Stimulated activated CD8-positive, alpha-beta memory T cell treated with anti-CD3 and anti-CD28 coated beads, Interleukin-15, amount 100 ng/mL, for 4 hours (primary cell): ENCODE measurements at regions not wholly inside any gene's neighbourhood (a gene's known extent, or its start where the extent isn't known, plus 50 kb on each side); places are given as distances from the start of the nearest gene placed in this dataset.
"Not testable (repeated sequence)": the region's sequence is repeated elsewhere in the genome, so short reads cannot be mapped to it uniquely, and the experiment has no call there.

Experiments
- DNase-seq, 2 donors: peaks; one replicate each; pipeline ENCODE4 v3.0.0-alpha.2; 2020; ENCODE audit warnings: low read depth in 2 of 2

DNA sequence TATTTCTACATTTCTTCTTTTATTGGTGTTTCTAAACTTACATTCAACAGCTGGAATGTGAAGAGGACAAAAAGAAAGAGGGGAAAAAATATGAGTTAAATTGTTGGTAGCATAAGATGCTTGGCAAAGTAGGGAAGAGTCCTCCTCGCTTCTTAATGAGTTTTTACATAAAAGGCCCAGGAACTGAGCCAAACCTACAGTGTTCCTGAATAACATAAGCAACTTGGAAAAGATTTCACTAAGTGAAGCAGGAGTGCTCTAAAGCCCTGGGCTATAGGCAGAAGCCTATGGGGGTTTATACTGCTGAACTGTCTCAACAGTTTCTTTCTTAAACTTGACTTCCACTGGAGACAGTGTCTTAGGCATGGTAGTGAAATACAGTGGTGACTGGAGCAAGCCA is 115.0 kb upstream of the USP25 start:
- DNase-seq: no peak

DNA sequence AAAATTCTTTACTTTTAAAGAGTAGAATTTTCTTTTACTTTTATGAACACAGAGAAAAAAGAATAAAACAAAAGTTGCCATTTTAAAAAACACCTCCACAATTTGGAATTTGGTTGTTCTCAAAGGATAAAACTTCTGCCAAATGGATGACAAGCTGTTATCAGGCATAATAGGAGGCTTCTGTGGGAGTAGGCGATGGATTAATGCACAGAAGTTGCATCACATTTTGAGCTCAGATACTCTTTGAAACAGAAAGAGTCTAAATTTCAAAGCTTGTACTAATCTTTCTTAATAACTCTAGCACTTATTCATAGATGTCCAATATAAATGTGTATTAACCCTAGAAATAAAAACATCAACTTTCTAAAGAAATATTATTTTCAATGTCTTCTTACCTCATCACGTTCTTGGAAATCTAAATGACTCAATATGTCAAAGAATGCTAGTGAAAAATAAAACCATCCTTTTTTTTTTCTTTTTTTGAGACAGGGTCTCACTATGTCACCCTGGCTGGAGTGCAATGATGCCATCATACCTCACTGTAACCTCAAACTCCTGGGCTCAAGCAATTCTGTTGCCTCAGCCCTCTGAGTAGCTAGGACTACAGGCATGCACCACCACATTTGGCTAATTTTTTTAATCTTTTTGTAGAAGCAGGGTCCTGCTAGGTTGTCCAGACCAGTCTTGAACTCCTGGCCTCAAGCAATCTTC is 112.8 kb upstream of the USP25 start:
- DNase-seq: no peak

DNA sequence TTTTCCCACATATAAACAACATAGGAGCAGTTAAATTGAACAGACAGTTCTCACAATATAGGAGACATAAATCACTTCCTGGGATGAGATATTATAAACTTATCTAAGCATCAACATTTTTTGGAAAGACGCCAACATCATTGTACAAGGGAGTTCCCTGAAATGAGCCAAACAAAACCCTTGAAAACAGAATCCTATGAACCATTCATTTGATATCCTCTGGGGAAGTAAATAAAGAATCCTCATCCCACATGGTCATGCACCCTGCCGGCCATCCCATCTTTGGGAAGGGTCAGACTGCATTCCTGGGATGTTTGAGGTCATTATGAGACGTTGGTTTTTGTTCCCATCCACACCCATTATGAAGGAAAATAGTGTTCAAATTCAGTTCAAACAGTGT is 111.8 kb upstream of the USP25 start:
- no peak for DNase-seq

DNA sequence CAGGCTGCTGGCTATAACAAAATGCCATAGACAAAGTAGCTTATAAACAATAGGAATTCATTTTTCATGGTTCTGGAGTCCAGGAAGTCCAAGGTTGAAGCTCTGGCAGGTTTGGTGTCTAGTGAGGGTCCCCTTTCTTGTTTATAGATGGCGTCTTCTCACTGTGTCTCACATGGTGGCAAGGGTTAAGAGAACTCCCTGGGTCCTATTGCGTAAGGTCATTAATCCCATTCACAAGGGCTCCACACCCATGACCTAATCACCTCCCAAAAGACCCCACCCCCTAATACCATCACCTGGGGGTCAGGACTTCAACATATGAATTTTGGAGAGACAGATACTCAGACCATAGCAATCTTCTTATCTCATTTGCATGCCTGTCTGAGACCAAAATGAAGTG is 108.9 kb upstream of the USP25 start:
- no peak for DNase-seq

DNA sequence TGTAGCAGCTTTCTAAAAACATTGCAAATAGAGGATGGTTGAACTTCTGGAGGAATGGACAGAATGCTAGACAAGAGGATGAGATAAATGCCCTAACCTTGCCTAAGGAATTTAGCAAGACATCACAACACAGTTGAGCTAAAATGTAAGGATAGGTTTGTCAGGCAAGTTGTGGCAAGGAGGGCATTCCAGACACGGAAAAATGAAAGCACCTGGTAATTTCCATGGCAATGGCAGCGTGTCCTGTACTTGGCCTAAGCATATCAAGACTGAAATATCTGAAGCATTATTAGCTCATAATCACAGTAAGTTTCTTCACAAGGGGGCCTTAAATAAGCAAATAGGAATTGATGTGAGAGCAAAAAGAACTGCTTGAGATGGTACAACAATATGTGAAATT is 105.1 kb upstream of the USP25 start:
- no peak for DNase-seq

DNA sequence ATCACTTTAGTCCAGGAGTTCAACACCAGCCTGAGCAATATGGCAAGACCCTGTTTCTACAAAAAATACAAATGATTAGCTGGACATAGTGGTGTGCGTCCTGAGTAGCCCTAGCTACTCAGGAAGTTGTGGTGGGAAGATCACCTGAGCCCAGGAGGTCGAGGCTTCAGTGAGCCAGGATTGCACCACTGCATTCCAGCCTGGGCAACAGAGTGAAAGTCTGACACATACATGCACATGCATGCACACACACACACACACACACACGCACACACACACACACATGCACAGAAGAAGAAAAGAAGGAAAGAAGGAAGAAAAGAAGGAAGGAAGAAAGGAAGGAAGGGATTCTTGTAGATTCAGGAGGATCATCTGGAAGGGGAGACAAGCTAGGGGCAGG is 104.4 kb upstream of the USP25 start:
- DNase-seq: no peak

DNA sequence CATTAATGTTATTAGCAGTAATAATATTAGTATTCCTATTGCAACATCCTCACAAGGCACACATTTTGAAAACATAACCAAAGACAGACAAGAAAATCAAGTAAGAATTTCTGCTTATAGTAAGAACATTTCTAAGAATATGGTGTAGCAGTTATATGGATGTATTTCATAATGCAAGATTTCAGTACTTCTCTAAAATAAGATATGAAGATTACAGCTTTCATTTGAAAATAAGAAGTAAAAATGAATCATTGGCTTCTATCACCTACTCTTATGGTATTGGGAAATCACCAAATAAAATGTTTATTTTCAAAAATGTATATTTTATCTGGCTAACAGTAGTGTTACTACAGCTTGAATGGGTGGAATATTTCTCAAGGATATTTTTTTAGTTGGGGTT is 103.8 kb upstream of the USP25 start:
- DNase-seq: no peak

DNA sequence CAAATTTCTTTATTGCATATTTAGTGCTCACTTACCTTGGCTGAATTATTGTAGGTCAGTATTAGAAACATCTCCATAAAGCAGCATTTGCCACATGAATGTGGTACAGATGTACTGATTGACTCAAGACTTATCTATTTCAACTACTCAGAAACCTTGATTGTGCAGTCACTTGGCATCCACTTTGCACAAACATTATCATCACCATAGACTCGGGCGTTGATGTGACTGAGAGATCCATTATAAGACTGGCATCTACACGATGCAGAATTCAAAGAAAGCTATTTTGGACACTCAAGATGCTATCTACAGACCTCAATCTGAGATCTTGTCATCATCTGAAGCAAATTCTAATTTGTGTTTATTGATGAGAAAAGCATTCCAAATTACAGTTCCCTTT is 102.8 kb upstream of the USP25 start:
- DNase-seq: no peak

DNA sequence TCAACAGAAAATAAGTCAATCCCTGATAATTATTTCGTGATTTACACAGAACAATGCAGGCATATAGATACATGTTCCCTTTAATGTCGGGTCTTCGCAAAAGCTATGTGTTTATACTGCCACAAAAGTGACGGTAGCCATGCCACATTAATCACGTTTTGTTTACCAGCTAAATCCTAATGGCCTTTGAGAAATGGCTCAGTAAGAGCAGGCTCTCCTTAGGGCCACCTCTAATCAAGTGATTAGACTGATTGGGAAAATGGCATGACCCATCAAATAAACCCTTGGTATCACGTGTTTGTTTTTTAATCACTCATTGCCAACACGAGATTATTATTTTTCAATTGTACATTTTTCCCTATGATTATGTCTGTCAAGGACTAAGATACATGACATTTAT is 102.0 kb upstream of the USP25 start:
- DNase-seq: no peak

DNA sequence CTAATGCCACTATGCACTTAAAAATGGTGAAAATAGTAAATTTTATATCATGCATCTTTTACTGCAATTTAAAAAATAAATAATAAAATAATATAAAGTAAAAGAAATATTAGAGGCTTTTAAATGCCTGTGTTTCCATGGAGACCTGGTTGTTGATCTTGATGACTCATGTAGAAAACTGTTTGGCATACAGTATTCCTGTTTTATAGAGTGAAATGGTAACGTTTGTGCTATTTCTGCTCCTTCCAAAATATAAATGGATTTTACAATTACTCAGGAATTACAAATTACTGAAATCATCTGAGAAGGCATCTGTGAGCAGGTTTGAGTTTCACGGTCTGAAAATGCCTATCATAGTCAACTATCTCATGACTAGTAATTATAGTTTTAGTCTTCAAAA is 98.4 kb upstream of the USP25 start:
- DNase-seq: no peak

DNA sequence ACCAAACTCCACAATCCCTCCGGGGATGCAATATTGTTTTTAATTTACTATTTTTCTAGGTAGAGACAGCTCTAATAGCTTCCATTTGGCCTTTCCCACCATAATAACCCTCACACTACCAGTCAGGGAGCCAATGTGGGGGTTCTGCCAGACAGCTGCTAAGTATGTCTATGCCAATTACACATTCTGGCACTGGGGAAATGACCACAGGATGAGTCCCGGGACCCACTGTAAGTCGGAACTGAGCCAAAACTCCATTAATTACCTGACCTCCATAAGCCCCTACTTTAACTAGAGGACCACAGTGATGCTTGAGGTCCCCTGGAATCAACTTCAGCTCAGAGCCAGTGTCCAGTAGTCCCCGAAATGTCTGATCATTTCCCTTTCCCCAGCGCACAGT is 95.2 kb upstream of the USP25 start:
- DNase-seq: not testable (repeated sequence)

DNA sequence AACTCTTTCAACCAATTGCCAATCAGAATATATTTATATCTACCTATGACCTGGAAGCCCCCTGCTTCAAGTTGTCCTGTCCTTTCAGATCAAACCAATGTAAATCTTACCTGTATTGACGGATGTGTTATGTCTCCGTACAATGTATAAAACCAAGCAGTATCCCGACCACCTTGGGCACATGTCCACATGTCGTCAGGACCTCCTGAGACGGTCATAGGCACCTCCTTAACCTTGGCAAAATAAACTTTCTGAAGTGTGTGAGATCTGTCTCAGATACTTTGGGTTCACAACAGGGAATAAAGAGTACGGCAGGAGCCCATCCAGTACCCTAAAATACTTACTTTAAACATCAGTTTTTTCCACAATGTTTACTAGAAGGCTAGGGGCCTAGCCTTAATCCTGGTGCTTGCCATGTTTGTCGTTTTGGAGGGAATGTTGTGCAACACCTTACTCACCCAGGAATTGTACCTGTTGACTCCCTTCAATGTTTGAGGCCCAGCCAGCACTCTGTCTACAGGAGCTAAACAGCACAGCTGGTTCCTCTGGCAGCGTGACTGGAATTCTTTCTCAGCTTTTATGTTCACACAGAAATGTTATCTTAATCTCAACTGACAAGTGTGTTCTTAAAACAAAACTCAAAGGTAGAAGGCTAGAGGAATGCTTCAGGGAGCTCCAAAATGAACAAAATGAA is 90.8 kb upstream of the USP25 start:
- DNase-seq: no peak

DNA sequence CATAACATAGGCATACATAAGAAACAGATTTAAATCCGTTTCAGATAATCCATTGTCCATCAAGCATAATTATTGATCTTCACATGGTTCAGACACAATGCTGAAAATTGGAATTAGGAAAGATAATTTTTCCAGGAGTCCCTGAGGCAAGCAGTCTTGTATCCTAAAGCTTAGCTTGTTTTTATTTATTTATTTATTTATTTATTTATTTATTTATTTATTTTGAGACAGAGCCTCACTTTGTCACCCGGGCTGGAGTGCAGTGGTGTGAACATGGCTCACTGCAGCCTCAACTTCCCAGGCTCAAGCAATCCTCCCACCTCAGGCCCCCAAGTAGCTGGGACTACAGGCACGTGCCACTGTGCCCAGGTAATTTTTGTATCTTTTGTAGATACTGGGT is 89.7 kb upstream of the USP25 start:
- not testable (repeated sequence) for DNase-seq

DNA sequence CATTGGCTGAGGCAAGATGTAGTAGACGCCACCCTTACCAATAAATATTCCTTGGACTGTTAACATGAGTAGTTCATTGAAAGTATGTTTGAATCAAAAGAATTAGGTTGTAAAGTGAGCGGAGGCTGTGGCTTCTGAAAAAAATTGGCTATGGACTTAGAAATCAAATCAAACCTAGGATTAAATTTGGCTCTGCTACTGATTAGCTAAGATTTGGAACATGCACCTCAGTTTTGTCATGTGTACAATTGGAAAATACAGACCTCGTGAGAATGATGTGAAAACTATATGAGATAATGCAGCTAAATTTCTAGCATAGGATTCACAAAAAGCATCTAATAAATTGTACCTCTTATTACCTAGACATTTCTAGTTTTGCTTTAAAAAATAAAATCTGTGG is 85.3 kb upstream of the USP25 start:
- no peak for DNase-seq

DNA sequence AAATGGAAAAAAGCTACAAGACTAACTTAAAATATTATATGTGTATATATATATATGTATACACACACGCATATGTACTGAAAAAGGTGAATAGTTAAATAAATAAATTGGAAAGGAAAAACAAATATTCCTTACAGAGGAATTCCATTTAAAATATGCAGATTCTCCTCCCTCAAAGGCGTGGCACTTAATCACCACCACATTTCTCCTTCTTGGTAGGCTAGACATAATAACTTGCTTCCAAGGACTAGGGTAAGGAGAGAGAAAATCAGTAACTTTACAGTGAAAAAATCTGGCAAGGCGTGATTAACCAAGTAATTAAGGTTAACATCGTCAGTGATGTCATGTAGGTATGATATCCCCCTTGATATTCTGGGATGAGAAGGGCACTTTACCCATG is 84.0 kb upstream of the USP25 start:
- DNase-seq: no peak

DNA sequence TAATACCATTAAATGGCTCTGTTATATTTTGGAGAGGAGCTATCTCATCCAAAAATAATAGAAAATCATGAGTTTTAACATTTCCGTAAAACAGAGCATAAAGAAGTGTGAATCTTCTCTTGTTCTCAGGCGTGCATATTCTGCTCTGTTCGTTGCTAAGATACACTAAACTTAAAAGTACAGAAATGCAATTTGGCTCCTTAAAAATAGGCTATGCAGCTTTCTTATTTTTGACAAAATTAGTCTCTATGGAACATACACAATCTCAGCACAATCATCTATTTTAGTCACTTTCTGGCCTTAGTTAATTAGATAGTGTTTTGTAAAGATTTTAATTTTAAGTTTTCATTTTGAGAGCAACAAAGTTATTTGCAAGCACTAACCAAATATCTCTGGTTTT is 79.0 kb upstream of the USP25 start:
- DNase-seq: no peak

DNA sequence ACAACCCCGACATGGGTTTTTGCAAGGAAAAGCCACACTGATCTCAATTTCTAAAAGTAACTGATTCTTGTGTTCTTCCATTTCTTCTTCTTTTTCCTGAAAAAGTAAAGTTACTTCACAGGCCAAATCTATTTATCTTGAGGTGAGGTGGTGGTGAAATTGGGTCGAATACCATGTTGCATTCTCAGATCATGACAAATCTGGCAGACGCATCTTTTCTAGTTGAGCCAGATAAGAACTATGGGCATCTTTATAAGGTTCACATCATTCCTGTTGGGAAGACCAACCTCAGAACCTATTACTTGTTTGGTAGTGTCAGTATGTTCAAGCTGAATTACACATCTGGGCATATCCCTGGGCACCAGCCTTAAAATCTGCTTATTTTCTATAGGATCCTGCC is 78.6 kb upstream of the USP25 start:
- DNase-seq: no peak

DNA sequence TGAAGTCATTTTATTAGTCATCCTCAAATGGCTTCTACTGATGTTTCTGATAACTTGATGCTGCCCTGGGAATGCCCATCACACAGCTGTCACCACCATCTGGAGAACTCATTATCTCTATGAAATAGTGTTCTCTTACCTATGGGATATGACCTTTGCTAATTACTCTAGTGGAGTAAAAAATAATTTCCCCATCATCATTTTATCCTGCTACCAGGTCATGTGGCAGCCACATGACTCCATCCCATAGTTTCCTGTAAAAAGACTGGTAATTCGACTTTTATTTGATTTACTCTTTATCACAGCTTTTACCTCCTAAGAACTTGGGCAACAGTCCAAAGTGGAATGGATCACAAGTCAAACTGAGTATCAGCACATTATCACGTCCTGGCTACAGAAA is 76.1 kb upstream of the USP25 start:
- no peak for DNase-seq

DNA sequence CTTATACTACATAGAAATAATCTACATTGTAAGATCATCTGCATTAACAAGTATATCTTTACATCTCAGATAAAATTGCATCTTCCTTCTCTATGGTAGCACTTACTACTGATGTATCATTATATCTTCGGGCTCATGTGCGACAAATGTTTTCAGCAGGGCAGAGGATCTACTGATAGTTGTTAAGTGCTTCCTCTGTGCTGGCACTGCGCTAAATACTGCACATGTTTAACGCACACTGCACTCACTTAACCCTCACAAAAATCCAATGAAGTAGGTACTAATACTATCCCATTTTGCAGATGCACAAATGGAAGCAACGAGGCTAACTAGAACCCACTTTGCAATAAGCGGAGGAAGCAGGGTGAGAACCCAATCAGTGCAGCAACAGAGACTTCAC is 75.6 kb upstream of the USP25 start:
- DNase-seq: no peak

DNA sequence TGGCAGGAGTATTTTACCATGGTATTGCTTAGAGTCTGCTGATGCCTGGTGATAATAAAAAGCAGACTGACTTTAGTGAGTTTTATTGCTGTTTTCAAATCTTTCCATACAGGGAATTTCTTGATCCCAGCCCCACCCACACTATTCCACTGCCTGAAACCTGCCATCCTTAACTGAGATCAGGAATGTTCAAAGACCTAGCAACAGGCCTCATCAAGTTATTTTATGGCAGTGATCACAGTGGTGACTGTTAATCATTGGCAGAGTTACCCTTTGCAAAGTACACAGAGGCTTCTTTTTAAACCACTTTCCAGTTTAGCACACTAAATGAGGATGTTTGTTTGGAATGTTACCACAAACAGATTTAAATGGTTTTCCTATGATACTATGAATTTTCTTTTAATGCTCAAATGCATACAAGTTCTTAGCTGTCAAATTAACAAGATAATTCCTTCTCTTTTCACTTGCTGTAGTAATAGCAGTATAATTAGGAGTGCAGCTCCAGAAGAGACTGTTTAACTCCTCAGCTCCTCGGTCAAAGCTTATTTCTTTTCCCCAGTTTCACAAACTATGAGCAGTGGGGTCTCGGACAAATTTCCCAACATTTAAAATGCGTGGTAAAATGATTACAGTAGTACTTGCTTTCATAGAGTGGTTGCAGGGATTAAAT is 69.9 kb upstream of the USP25 start:
- DNase-seq: no peak

DNA sequence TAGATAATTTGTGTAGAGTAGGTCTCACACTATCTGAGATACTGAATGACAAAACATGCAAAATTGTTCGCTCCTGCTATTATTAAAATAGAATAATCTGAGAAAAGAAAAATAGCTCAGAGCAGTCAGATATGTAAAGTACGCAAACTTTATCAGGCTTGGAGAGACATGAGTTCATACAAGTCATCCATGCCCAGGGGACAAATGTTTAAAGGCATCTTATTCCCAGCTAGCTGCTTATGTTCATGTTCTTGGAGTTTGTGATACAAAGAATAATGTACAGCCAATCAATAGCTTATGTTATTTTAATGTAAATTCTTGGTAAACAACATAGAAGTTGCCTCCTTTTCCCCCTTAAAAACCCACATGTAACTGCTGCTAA is 69.4 kb upstream of the USP25 start:
- no peak for DNase-seq

DNA sequence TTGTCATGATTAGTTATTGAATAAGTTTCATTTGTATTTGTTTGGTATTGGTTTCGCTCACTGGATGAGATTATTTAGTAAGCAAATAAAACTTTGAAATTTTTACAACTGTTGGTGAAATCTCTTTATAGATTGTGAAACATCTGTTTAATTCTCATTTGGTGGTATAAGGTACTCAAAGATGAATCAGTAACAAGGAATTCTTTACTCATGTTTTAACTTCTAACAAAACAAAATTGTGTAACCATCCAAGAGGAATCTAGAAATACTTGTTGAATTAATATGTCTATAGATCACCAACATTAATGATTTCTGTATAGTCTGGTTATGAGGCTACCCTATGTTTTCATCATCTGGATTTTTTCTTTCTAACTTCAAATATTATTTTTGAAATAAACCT is 62.8 kb upstream of the USP25 start:
- no peak for DNase-seq

DNA sequence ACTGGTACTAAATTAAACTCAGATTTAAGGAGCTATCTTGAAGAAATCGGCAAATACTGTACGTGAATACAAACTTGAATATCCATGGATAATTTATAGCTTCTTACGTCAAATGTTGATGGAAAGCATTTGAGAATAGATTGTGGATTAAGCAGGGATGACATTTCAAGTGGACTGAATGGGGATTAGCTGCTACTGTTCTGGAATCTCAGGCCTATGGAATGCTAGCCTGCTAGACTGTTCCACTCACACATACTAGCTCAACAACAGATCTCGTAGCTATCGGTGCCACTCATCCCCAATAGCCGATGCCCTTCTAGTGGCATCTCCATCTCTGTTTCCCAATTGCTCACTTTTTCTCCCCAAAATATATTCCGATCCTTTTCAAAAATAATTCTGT is 62.0 kb upstream of the USP25 start:
- no peak for DNase-seq
